ENCODE measurements at regions not wholly inside any gene's neighbourhood (a gene's known extent, or its start where the extent isn't known, plus 50 kb on each side); places are given as distances from the start of the nearest gene placed in this dataset.

DNA sequence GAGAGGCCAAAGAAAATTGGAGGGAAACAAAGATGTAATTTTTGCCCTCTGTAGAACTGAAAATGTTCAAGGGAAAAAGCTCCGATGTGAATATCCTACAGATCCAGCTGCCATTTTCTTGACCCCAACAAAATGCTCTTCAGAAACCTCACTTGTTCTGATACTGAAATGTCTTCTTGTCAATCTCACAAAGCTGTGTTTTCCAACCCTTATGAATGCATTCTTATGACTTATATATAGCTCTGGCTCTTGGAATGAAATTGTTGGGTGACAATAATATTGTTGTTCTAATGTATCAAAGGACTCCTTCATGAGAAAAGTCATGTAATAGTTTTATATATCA lies 157.1 kb upstream of the TGFBR2 start:
- intact Hi-C loops (cut with micrococcal nuclease; ENCODE audit: unreplicated experiment) = no loop called here
- CTCF ChIA-PET = no interaction called here

DNA sequence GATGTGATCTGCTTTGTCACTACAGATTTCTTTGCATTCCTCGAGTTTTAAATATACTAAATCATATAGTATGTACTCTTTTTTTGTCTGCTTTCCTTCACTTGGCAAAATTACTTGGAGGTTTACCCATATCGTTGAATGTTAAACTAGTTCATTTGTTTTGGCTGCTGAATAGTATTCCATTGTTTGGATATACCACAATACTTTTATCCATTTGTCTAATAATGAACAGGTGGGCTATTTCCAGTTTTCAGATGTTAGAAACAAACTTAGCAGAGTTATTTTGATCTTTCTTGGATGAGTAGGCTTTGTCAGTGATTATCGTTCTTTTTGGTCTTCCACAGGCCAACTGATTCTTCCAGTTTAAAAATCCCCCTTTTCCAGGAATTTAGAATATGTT lies 154.0 kb upstream of the TGFBR2 start:
- intact Hi-C loops (cut with micrococcal nuclease; ENCODE audit: unreplicated experiment) (no loop called here), in situ Hi-C loops (cut with HindIII; ENCODE audit: low pct_unique_long_range_greater_than_20kb, low sequenced_read_pairs) (no loop called here)
- no peak overlapping the region for H3K27ac ChIP-seq (ENCODE audit: low read length)
- H3K27me3 ChIP-seq (ENCODE audit: control insufficient read depth, insufficient read depth, low read length) = no peaks in the 10 kb centered on the region
- H3K36me3 ChIP-seq (ENCODE audit: control insufficient read depth, insufficient read depth, low read length) = no peaks in the 10 kb centered on the region
- DNase-seq (ENCODE audit: low read depth, low spot score) = no peak
- H3K4me1 ChIP-seq (ENCODE audit: control insufficient read depth, insufficient read depth, low read length) = no peaks in the 10 kb centered on the region
- no peak for TF ChIP-seq TCF7L2 (IDR thresholded peaks at IDR 0.05; ENCODE audit: low read depth, low read length)
- TF ChIP-seq, protein P1, sequence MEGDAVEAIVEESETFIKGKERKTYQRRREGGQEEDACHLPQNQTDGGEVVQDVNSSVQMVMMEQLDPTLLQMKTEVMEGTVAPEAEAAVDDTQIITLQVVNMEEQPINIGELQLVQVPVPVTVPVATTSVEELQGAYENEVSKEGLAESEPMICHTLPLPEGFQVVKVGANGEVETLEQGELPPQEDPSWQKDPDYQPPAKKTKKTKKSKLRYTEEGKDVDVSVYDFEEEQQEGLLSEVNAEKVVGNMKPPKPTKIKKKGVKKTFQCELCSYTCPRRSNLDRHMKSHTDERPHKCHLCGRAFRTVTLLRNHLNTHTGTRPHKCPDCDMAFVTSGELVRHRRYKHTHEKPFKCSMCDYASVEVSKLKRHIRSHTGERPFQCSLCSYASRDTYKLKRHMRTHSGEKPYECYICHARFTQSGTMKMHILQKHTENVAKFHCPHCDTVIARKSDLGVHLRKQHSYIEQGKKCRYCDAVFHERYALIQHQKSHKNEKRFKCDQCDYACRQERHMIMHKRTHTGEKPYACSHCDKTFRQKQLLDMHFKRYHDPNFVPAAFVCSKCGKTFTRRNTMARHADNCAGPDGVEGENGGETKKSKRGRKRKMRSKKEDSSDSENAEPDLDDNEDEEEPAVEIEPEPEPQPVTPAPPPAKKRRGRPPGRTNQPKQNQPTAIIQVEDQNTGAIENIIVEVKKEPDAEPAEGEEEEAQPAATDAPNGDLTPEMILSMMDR (IDR thresholded peaks at IDR 0.05) = no peak
- TF ChIP-seq SIN3A (IDR thresholded peaks at IDR 0.05; ENCODE audit: borderline replicate concordance, insufficient read depth, low read depth, low read length) = no peak
- TF ChIP-seq, protein P2, sequence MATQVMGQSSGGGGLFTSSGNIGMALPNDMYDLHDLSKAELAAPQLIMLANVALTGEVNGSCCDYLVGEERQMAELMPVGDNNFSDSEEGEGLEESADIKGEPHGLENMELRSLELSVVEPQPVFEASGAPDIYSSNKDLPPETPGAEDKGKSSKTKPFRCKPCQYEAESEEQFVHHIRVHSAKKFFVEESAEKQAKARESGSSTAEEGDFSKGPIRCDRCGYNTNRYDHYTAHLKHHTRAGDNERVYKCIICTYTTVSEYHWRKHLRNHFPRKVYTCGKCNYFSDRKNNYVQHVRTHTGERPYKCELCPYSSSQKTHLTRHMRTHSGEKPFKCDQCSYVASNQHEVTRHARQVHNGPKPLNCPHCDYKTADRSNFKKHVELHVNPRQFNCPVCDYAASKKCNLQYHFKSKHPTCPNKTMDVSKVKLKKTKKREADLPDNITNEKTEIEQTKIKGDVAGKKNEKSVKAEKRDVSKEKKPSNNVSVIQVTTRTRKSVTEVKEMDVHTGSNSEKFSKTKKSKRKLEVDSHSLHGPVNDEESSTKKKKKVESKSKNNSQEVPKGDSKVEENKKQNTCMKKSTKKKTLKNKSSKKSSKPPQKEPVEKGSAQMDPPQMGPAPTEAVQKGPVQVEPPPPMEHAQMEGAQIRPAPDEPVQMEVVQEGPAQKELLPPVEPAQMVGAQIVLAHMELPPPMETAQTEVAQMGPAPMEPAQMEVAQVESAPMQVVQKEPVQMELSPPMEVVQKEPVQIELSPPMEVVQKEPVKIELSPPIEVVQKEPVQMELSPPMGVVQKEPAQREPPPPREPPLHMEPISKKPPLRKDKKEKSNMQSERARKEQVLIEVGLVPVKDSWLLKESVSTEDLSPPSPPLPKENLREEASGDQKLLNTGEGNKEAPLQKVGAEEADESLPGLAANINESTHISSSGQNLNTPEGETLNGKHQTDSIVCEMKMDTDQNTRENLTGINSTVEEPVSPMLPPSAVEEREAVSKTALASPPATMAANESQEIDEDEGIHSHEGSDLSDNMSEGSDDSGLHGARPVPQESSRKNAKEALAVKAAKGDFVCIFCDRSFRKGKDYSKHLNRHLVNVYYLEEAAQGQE (IDR thresholded peaks at IDR 0.05; ENCODE audit: insufficient read depth in 1 of 2, low read depth in 2 of 2, low read length in 1 of 2) = no peak
- TF ChIP-seq POLR2AphosphoS5 (IDR thresholded peaks at IDR 0.05; ENCODE audit: low read depth, low read length) = no peak
- no TSS peak for BruUV-seq (replicated peaks)
- POLR2A ChIA-PET = no interaction called here
- no peak overlapping the region for H3K4me3 ChIP-seq (ENCODE audit: low read depth in 2 of 2, low read length in 2 of 2)
- no peaks in the 10 kb centered on the region for H3K9me3 ChIP-seq (ENCODE audit: control insufficient read depth, insufficient read depth, low read depth, low read length)
- CTCF ChIA-PET = no interaction called here
- no peak for ATAC-seq

More for the DNA sequence above, 157.1 kb upstream of the TGFBR2 start:
- H3K36me3 ChIP-seq (ENCODE audit: control insufficient read depth, insufficient read depth, low read length) = no peaks in the 10 kb centered on the region
- POLR2A ChIA-PET = no interaction called here
- H3K4me3 ChIP-seq (ENCODE audit: low read depth in 2 of 2, low read length in 2 of 2) = no peak overlapping the region
- ATAC-seq (no peak), DNase-seq (ENCODE audit: low read depth, low spot score) (no peak)
- no peak for TF ChIP-seq SIN3A (IDR thresholded peaks at IDR 0.05; ENCODE audit: borderline replicate concordance, insufficient read depth, low read depth, low read length)
- TF ChIP-seq TCF7L2 (IDR thresholded peaks at IDR 0.05; ENCODE audit: low read depth, low read length) = no peak
- in situ Hi-C loops (cut with HindIII; ENCODE audit: low pct_unique_long_range_greater_than_20kb, low sequenced_read_pairs) = no loop called here
- no peaks in the 10 kb centered on the region for H3K9me3 ChIP-seq (ENCODE audit: control insufficient read depth, insufficient read depth, low read depth, low read length)
- no peak overlapping the region for H3K27ac ChIP-seq (ENCODE audit: low read length)
- no peaks in the 10 kb centered on the region for H3K27me3 ChIP-seq (ENCODE audit: control insufficient read depth, insufficient read depth, low read length)
- no peaks in the 10 kb centered on the region for H3K4me1 ChIP-seq (ENCODE audit: control insufficient read depth, insufficient read depth, low read length)
- BruUV-seq (replicated peaks) = no TSS peak

DNA sequence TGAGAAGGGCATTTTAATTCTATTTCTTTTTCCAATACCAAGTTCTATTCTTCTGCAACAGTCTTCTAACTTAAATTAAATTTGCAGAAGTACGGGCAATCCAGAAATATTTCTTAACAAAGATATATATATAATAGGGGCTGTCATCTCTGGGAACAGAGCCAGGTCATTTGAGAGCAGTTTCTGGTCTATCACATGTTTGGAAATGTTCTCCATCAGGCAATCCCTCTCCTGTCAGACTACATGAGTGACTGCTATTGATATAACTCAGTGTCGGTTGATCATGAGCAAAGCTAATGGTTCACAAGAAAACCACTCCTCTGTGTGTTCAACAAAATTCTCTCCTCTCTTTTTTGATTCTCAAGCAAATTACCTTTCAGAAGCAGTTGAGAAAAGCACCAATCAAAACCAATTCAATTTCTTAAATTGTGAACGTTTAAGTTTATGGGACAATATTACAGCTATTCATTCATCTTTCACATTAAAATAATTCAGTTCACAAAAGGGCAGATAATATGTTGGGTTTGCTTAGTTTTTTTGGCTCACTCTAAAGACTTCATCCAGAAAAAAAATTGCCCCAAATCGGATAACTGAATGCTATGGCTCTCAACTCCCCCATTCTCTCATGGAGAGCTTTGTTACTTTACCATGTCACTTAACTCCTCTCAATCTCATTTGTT lies 152.9 kb upstream of the TGFBR2 start:
- Histone ChIP-seq H3K27ac (ENCODE audit: low read length) (no peak overlapping the region), H3K9me3 (ENCODE audit: control insufficient read depth, insufficient read depth, low read depth, low read length) (no peaks in the 10 kb centered on the region), H3K36me3 (ENCODE audit: control insufficient read depth, insufficient read depth, low read length) (no peaks in the 10 kb centered on the region), H3K4me3 (ENCODE audit: low read depth in 2 of 2, low read length in 2 of 2) (no peak overlapping the region), H3K4me1 (ENCODE audit: control insufficient read depth, insufficient read depth, low read length) (no peaks in the 10 kb centered on the region), H3K27me3 (ENCODE audit: control insufficient read depth, insufficient read depth, low read length) (no peaks in the 10 kb centered on the region)
- ChIA-PET POLR2A (no interaction called here), CTCF (no interaction called here)
- TF ChIP-seq TCF7L2 (IDR thresholded peaks at IDR 0.05; ENCODE audit: low read depth, low read length) = no peak
- no peak for TF ChIP-seq POLR2AphosphoS5 (IDR thresholded peaks at IDR 0.05; ENCODE audit: low read depth, low read length)
- TF ChIP-seq, protein P2 (IDR thresholded peaks at IDR 0.05; ENCODE audit: insufficient read depth in 1 of 2, low read depth in 2 of 2, low read length in 1 of 2) = no peak
- TF ChIP-seq SIN3A (IDR thresholded peaks at IDR 0.05; ENCODE audit: borderline replicate concordance, insufficient read depth, low read depth, low read length) = no peak
- TF ChIP-seq, protein P1 (IDR thresholded peaks at IDR 0.05) = no peak
- in situ Hi-C loops (cut with HindIII; ENCODE audit: low pct_unique_long_range_greater_than_20kb, low sequenced_read_pairs) = no loop called here
- ATAC-seq = no peak
- DNase-seq (ENCODE audit: low read depth, low spot score) = no peak
- intact Hi-C loops (cut with micrococcal nuclease; ENCODE audit: unreplicated experiment) = no loop called here
- no TSS peak for BruUV-seq (replicated peaks)

Measured in Panc1 (cell line).